Activated naive CD4-positive, alpha-beta T cell treated with anti-CD3 and anti-CD28 coated beads, Interleukin-2, amount 50 U/mL, for 72 hours (primary cell): ENCODE measurements at regions not wholly inside any gene's neighbourhood (a gene's known extent, or its start where the extent isn't known, plus 50 kb on each side); places are given as distances from the start of the nearest gene placed in this dataset.
"Not testable (repeated sequence)": the region's sequence is repeated elsewhere in the genome, so short reads cannot be mapped to it uniquely, and the experiment has no call there.

ENCODE experiments used
- ATAC-seq, 2 donors: fragments of 150-1000 bp; cut with Tn5 transposase; 2 replicates each; pipeline ENCODE4 v1.10.0; 2021; ENCODE audit warnings: mild to moderate bottlenecking in 2 of 2, moderate library complexity in 2 of 2
- DNase-seq, 2 donors: peaks; one replicate each; pipeline ENCODE4 v3.0.0; 2021 to 2022; ENCODE audit warnings: low spot score in 2 of 2
- H3K27ac Mint-ChIP-seq, 2 donors: one replicate each; pipeline ENCODE4 v1.8.0; 2022; ENCODE audit warnings: mild to moderate bottlenecking in 2 of 2, mixed read lengths in 2 of 2
- H3K36me3 Mint-ChIP-seq, 2 donors: one replicate each; pipeline ENCODE4 v1.8.0; 2022; ENCODE audit warnings: mixed read lengths in 2 of 2
- H3K9me3 Mint-ChIP-seq, 2 donors: one replicate each; pipeline ENCODE4 v1.8.0; 2022; ENCODE audit warnings: mixed read lengths in 2 of 2

GRCh38 chr4:151495612-151496011 lies 86.6 kb downstream of the FHIP1A start:
- H3K36me3 Mint-ChIP-seq = peaks cover 11 to 23% of the 10 kb centered on the region in 2 donors
- H3K27ac Mint-ChIP-seq, ATAC-seq, DNase-seq: not testable (repeated sequence)
- peaks cover 18 to 25% of the 10 kb centered on the region in 2 donors for H3K9me3 Mint-ChIP-seq

- ATAC-seq, H3K27ac Mint-ChIP-seq, H3K36me3 Mint-ChIP-seq, DNase-seq, H3K9me3 Mint-ChIP-seq: not testable (repeated sequence)
Observed at GRCh38 chr4:151511548-151511947, 102.6 kb downstream of the FHIP1A start.

- no peaks in the 10 kb centered on the region for H3K9me3 Mint-ChIP-seq
- ATAC-seq (no peak), DNase-seq (no peak)
- no peak overlapping the region for H3K27ac Mint-ChIP-seq
- no peaks in the 10 kb centered on the region for H3K36me3 Mint-ChIP-seq
Observed at GRCh38 chr4:151517896-151518295, 108.9 kb downstream of the FHIP1A start.

DNA sequence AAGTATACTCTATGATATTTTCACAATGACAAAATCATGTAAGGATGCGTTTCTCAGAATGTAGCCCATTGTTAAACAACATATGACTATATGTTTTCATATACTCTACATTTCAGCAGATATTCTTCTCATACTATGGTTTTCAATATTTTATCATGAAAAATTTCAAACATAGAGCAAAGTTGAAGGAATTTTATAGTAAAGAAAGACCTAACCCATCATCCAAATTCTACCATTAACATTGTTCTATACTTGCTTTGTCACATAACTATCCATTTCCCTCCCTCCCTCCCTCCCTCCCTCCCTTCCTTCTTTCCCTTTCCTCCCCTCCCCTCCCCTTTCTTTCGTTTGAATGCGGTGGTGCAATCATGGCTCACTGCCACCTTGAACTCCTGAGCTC lies 109.4 kb downstream of the FHIP1A start:
- H3K9me3 Mint-ChIP-seq = no peaks in the 10 kb centered on the region
- DNase-seq (no peak), ATAC-seq (no peak)
- no peaks in the 10 kb centered on the region for H3K36me3 Mint-ChIP-seq
- no peak overlapping the region for H3K27ac Mint-ChIP-seq

- H3K27ac Mint-ChIP-seq = no peak overlapping the region
- H3K9me3 Mint-ChIP-seq = no peaks in the 10 kb centered on the region
- DNase-seq (no peak), ATAC-seq (no peak)
- H3K36me3 Mint-ChIP-seq = no peaks in the 10 kb centered on the region
Observed at GRCh38 chr4:151519728-151520415, 110.9 kb downstream of the FHIP1A start.

GRCh38 chr4:151522866-151523519 lies 114.0 kb downstream of the FHIP1A start:
- no peaks in the 10 kb centered on the region for H3K9me3 Mint-ChIP-seq
- no peak overlapping the region for H3K27ac Mint-ChIP-seq
- no peak for DNase-seq
- no peaks in the 10 kb centered on the region for H3K36me3 Mint-ChIP-seq
- no peak for ATAC-seq

- ATAC-seq = peak in 1 of 2 donors; percentile 43
- H3K27ac Mint-ChIP-seq = peak overlapping the region in 1 of 2 donors; percentile 56
- H3K36me3 Mint-ChIP-seq = no peaks in the 10 kb centered on the region
Observed at GRCh38 chr4:151524610-151525009, 115.6 kb downstream of the FHIP1A start.

GRCh38 chr4:151526489-151526888 lies 117.5 kb downstream of the FHIP1A start:
- DNase-seq, ATAC-seq, H3K27ac Mint-ChIP-seq, H3K36me3 Mint-ChIP-seq, H3K9me3 Mint-ChIP-seq: not testable (repeated sequence)

More at GRCh38 chr4:151524610-151525009, 115.6 kb downstream of the FHIP1A start:
- H3K9me3 Mint-ChIP-seq = no peaks in the 10 kb centered on the region
- no peak for DNase-seq

GRCh38 chr4:151527699-151528098 lies 118.7 kb downstream of the FHIP1A start:
- DNase-seq (no peak), ATAC-seq (peak in 1 of 2 donors; percentile 92)
- peak overlapping the region in 1 of 2 donors; percentile 30 for H3K27ac Mint-ChIP-seq
- H3K36me3 Mint-ChIP-seq = no peaks in the 10 kb centered on the region
- no peaks in the 10 kb centered on the region for H3K9me3 Mint-ChIP-seq

GRCh38 chr4:151529187-151529586 lies 120.2 kb downstream of the FHIP1A start:
- DNase-seq (no peak), ATAC-seq (no peak)
- no peak overlapping the region for H3K27ac Mint-ChIP-seq
- H3K36me3 Mint-ChIP-seq = no peaks in the 10 kb centered on the region
- no peaks in the 10 kb centered on the region for H3K9me3 Mint-ChIP-seq

- H3K9me3 Mint-ChIP-seq = no peaks in the 10 kb centered on the region
- H3K36me3 Mint-ChIP-seq = no peaks in the 10 kb centered on the region
- DNase-seq (no peak), ATAC-seq (no peak)
- no peak overlapping the region for H3K27ac Mint-ChIP-seq
Observed at GRCh38 chr4:151530230-151530629, 121.3 kb downstream of the FHIP1A start.

DNA sequence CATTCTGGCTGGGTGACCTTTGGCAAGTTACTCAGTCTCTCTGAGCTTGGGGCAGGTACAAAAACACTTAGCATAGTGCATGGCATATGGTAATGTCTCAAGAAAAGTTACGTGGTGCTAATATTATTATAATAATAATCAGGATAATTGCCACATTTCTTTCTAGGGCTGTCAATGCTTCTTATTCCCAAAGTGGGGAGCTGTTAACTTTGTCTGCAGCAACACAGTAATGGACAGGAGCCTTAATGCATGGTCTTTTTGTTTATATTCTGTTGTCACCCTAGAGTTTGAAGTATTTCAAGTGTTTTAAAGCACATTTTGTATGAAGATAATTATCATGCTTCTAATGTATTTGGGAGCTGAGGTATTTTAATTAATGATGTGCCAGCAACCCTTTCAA lies 121.8 kb downstream of the FHIP1A start:
- no peak overlapping the region for H3K27ac Mint-ChIP-seq
- DNase-seq (no peak), ATAC-seq (no peak)
- no peaks in the 10 kb centered on the region for H3K36me3 Mint-ChIP-seq
- no peaks in the 10 kb centered on the region for H3K9me3 Mint-ChIP-seq

GRCh38 chr4:151532001-151532708 lies 123.2 kb downstream of the FHIP1A start:
- ATAC-seq (no peak), DNase-seq (no peak)
- Mint-ChIP-seq H3K36me3 (no peaks in the 10 kb centered on the region), H3K9me3 (no peaks in the 10 kb centered on the region), H3K27ac (no peak overlapping the region)

GRCh38 chr4:151534195-151534594 lies 125.2 kb downstream of the FHIP1A start:
- ATAC-seq = no peak
- Mint-ChIP-seq H3K36me3 (no peaks in the 10 kb centered on the region), H3K27ac (no peak overlapping the region), H3K9me3 (no peaks in the 10 kb centered on the region)
- no peak for DNase-seq

DNA sequence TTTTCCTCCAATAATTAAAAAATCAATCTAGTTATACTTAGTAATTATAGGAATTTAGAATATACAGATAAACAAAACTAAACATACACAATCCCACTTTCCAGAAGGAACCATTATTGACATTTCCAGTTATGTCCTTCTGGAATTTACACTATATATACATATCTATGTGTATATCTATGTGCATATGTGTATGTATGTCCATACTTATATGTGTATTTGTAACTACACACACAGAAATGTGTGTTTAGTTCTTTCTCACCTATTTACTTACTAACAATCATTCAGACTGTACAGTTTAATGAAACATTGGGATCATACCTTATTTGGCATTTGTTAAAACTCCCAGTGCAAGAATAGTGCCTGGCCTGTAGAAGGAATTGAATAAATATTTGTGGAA lies 126.4 kb downstream of the FHIP1A start:
- no peak overlapping the region for H3K27ac Mint-ChIP-seq
- no peaks in the 10 kb centered on the region for H3K36me3 Mint-ChIP-seq
- no peaks in the 10 kb centered on the region for H3K9me3 Mint-ChIP-seq
- no peak for DNase-seq
- ATAC-seq = no peak

- no peak for DNase-seq
- Mint-ChIP-seq H3K36me3 (no peaks in the 10 kb centered on the region), H3K9me3 (no peaks in the 10 kb centered on the region), H3K27ac (no peak overlapping the region)
- ATAC-seq = no peak
Observed at GRCh38 chr4:151537687-151538086, 128.7 kb downstream of the FHIP1A start.

DNA sequence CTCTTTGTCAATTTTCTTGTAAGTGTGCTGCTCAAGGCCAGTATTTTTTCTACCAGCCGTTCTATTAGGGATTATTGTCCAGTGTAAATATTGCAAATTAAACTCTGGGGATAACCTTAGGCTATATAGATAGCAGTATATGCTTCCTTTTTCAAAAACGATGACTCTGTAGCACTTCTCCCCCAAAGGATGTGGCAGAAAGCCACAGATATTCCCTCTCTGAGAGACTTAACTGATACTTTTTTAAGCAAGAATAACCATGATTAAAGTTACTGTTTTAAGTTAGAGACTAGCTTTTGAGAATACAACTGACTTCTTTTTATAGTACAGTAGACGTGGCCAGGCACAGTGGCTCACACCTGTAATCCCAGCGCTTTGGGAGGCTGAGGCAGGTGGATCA lies 130.0 kb downstream of the FHIP1A start:
- no peaks in the 10 kb centered on the region for H3K9me3 Mint-ChIP-seq
- ATAC-seq = no peak
- H3K36me3 Mint-ChIP-seq = no peaks in the 10 kb centered on the region
- DNase-seq = no peak
- no peak overlapping the region for H3K27ac Mint-ChIP-seq
